NCI-H2107 treated with DMSO at 0.1 percent for 48 hours (cell line): ENCODE measurements at regions not wholly inside any gene's neighbourhood (a gene's known extent, or its start where the extent isn't known, plus 50 kb on each side); places are given as distances from the start of the nearest gene placed in this dataset.
"Not testable (repeated sequence)": the region's sequence is repeated elsewhere in the genome, so short reads cannot be mapped to it uniquely, and the experiment has no call there.

Experiments
- DNase-seq: peaks from one replicate; lab custom pipeline; 2025; ENCODE audit not compliant: unreplicated experiment; lab: John Stamatoyannopoulos, UW

- DNase-seq: no peak
Measured at GRCh38 chr17:45645330-45645729, 138.8 kb upstream of the CRHR1 start.

GRCh38 chr17:45646288-45646988 lies 137.7 kb upstream of the CRHR1 start:
- no peak for DNase-seq

DNA sequence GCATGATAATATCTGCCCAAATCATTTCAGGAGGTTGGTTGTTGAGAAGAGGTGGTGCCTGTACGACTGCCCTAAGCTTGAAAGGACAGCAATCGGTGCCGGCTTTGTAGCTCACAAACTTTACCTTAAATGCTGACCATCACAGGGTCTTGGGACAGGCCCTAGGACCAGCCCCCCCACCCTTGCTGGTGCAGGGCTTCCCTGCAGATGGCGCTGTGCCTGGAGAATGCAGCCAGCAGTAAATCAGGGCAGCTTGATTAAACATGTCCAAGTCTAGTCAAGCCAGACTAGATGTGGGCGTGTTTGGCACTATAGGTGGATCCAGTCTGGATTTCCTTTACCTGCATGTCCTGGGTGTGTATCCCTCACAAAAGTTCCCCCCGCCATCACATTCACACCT lies 135.5 kb upstream of the CRHR1 start:
- DNase-seq: no peak

- DNase-seq: no peak
Measured at GRCh38 chr17:45649796-45650195, 134.3 kb upstream of the CRHR1 start.

- no peak for DNase-seq
Measured at GRCh38 chr17:45650561-45650960, 133.6 kb upstream of the CRHR1 start.

- DNase-seq: no peak
Measured at GRCh38 chr17:45651145-45651709, 132.9 kb upstream of the CRHR1 start.

- DNase-seq: no peak
Measured at GRCh38 chr17:45653616-45654015, 130.5 kb upstream of the CRHR1 start.

GRCh38 chr17:45656527-45657181 lies 127.5 kb upstream of the CRHR1 start:
- DNase-seq: no peak

DNA sequence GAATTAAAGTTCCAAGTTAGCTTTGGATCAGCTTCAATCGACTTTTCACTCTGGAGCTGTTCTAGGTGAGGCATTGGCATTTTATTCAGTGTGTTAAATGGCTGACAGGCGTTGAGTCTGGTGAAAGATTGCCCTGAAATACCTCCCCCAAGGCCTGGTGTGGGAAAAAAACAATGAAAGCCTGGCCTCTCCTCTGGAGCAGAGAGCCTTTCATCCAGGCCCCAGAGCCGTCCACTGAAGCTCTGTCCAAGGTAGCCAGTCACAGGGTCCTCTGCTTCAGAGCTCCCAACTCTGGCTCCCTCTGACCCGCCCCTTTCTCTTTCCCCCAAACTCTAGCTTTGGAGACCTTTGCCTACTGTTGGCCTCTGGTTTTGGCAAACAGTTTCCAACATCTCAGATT lies 123.6 kb upstream of the CRHR1 start:
- DNase-seq: no peak

- no peak for DNase-seq
Measured at GRCh38 chr17:45662432-45662831, 121.7 kb upstream of the CRHR1 start.

DNA sequence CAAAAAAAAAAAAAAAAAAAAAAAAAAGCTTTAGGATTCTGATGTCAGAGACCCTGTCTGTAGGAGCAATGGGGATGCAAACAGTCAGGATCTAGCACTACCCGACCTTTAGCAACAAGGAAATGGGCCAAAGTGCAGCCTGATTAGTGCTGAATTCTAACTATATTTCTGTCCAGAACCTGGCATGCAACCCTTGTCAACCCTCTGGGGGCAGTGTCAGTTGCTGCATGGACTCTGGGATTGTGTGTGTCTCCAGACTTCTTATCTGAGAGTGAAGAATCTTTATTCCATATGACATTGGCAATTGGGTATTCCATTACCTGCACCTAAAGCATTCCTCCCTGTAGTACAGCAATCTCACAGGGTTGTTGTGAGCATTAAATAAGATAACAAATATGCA lies 120.3 kb upstream of the CRHR1 start:
- DNase-seq: no peak

DNA sequence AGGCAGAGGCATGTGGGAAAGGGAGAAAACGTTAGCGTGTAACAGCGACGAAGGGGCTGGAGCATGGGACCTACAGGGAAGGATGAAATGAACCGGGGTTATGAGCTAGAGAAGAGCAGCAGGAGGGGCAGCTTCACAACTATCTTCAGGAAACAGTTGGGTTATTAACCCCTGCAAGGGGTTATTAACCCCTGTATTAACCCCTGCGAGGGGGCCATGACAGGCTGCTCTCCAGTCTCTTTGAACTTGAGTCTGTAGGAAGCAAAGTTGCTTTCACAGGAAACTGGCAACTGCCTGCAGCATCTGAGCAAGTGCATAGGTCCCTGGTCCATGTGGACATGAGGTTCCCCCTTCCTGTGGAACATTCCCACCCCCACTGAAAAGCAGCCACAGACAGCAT lies 119.2 kb upstream of the CRHR1 start:
- no peak for DNase-seq

GRCh38 chr17:45666046-45666600 lies 118.0 kb upstream of the CRHR1 start:
- no peak for DNase-seq

GRCh38 chr17:45666641-45667040 lies 117.5 kb upstream of the CRHR1 start:
- no peak for DNase-seq

DNA sequence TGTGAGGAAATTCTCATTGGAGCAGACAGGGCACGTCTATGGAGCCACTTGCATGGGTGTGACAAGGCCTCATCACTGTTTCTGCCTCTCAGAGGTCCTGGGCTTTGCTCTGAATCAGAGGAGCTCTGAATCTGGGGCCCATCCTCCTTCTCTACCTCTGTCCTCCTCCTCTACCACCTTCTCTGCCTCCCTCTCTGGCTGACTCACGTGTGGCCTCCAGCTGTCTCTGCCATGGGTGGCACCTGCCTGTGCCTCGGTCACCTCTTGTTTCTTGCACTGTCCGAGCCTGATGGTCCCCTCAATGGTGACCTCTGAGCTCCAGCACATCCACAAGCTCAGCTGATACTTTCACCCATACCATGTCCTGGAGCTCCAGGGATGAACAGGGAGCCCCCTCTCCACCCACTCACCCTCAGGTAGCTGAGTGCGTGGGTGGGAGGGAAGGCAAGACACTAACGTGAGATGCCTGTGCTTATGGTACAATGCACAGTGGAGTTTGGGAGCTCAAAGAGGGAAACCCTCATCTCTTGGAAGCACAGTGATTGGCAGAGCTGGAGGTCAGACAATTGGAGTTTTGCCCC lies 116.4 kb upstream of the CRHR1 start:
- DNase-seq: no peak

DNA sequence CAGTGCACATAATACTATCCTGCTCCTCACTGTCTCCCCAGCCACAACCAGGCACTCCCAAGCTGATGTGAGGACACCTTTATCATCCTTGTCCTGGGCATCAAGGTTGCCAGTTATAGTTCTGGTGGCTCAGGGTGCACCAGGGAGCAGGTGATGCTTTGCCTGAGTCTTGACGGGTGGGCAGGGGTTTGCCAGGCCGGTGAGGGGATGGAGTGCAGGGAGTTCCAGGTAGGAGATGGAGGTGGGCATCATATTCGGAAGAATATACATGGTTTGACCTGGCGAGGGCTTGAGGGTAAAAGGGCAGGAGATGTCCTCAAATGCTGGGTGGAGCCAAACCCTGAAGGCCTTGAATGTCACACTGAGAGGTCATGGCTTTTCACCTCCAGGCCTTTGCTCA lies 115.8 kb upstream of the CRHR1 start:
- no peak for DNase-seq

GRCh38 chr17:45672301-45672700 lies 111.8 kb upstream of the CRHR1 start:
- DNase-seq: no peak

DNA sequence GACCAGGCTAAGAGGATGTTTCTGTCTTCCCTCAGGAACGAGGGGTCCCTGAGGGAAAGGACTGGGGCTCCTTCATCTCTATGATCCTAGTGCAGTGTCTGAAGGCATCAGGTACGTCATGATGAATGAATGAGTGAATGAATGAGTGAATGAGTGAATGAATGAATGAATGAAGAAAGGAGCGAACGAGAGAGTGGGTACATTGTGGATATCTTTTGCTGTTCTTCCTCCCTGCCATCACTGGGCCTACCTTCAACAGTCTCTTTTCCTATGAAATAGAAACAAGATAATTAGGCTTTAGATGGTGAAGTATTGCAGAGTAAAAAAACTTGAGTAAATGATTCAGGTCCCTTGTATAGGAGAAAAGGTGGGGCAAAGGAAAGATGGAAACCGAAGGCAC lies 111.3 kb upstream of the CRHR1 start:
- DNase-seq: no peak

- DNase-seq: not testable (repeated sequence)
Measured at GRCh38 chr17:45673759-45674158, 110.4 kb upstream of the CRHR1 start.

- peak; percentile 54 for DNase-seq
Measured at GRCh38 chr17:45675012-45675411, 109.1 kb upstream of the CRHR1 start.

- no peak for DNase-seq
Measured at GRCh38 chr17:45675892-45676291, 108.2 kb upstream of the CRHR1 start.

GRCh38 chr17:45676695-45677094 lies 107.4 kb upstream of the CRHR1 start:
- peak; percentile 48 for DNase-seq
